ENCODE measurements at regions not wholly inside any gene's neighbourhood (a gene's known extent, or its start where the extent isn't known, plus 50 kb on each side); places are given as distances from the start of the nearest gene placed in this dataset.

GRCh38 chr7:15094989-15095388 is 192.4 kb upstream of the DGKB start:
- no peak for DNase-seq (ENCODE audit: low read depth)
- no peak for TF ChIP-seq CTCF (IDR thresholded peaks at IDR 0.05; ENCODE audit: control insufficient read depth, insufficient read depth, low read depth, low read length, missing control alignments)
- H3K4me3 ChIP-seq (ENCODE audit: control insufficient read depth, low read depth, low read length), result no peak overlapping the region

DNA sequence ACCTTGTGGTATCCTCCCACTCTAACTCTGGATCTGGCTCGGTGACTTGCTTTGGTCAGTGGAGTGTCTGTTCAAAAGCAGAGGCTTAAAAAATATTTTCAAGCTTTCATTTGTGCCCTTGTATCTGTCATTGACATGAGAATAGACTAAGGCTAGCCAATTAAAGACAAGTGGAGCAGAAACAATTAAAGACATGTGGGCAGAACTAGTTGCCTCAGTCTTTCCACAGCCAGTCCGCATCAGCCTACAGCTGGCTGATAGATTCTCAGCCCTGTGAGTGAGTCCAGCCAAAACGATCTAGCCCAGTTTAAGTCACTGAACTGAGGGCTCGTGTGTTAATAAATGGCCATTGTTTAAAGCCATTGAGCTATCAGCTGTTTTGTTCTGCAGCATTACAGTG is 185.2 kb upstream of the DGKB start:
- DNase-seq (ENCODE audit: low read depth), result no peak
- no peak for TF ChIP-seq CTCF (IDR thresholded peaks at IDR 0.05; ENCODE audit: control insufficient read depth, insufficient read depth, low read depth, low read length, missing control alignments)
- no peak overlapping the region for H3K4me3 ChIP-seq (ENCODE audit: control insufficient read depth, low read depth, low read length)

DNA sequence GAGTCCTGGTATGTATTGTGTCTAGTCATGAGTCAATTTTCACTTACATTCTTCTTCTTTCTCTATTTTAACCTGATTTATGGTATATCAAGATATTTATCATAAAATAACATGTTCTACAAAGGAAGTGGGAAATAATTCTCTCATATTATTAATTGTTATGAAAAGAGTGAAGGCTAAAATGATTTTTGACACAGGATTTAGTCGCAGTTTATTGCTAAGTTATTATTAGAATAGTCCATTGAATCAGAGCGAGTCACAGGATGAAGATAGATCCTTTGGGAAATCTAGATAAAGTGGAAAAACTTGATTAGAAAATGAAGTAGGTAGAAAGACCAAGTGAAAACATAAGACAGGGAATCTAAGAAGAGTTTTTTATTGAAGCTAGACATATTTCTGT is 184.3 kb upstream of the DGKB start:
- H3K4me3 ChIP-seq (ENCODE audit: control insufficient read depth, low read depth, low read length), result no peak overlapping the region
- DNase-seq (ENCODE audit: low read depth), result no peak
- no peak for TF ChIP-seq CTCF (IDR thresholded peaks at IDR 0.05; ENCODE audit: control insufficient read depth, insufficient read depth, low read depth, low read length, missing control alignments)

GRCh38 chr7:15086131-15086611 is 183.6 kb upstream of the DGKB start:
- H3K4me3 ChIP-seq (ENCODE audit: control insufficient read depth, low read depth, low read length), result no peak overlapping the region
- peak; percentile 11 for DNase-seq (ENCODE audit: low read depth)
- no peak for TF ChIP-seq CTCF (IDR thresholded peaks at IDR 0.05; ENCODE audit: control insufficient read depth, insufficient read depth, low read depth, low read length, missing control alignments)

DNA sequence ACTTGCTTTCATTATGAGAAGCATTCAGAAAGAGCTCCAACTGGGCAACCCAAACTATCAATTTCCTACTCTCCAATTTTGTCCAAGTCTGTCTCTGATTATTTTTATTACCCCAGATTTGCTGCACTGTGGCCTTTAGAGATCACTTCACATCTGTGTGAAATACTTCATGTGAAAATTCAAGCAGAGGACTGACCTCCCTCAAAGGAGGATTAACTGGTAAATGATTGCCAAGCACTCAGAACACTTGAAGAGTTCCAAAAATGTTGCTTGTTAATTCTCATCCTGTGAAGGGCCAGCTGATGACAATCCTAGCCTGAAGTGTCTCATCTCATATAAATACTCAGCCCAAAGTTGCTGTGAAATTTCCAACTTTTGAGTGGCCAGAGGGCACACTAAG is 182.8 kb upstream of the DGKB start:
- H3K4me3 ChIP-seq (ENCODE audit: control insufficient read depth, low read depth, low read length), result no peak overlapping the region
- peak; percentile 29 for DNase-seq (ENCODE audit: low read depth)
- no peak for TF ChIP-seq CTCF (IDR thresholded peaks at IDR 0.05; ENCODE audit: control insufficient read depth, insufficient read depth, low read depth, low read length, missing control alignments)

- no peak overlapping the region for H3K4me3 ChIP-seq (ENCODE audit: control insufficient read depth, low read depth, low read length)
- no peak for TF ChIP-seq CTCF (IDR thresholded peaks at IDR 0.05; ENCODE audit: control insufficient read depth, insufficient read depth, low read depth, low read length, missing control alignments)
- DNase-seq (ENCODE audit: low read depth), result peak; percentile 24
Measured at GRCh38 chr7:15084368-15084767, 181.8 kb upstream of the DGKB start.

DNA sequence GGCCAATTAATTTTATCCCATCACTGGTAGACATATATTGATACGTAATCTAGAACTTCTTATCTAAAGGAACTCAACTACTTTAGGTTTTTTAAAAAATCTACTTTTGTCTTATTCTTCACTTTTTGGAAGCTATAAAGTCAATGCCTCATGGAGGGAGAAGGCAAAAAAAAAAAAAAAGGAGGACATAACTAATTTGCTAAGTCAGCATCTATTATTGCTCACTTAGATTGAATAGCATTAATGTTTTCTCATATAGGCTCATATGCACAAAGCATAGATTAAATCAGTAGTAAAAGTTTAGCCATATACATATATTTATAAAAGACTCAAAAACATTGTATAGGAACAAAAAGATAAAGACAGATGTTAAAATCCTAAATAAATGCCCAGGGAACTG is 179.3 kb upstream of the DGKB start:
- no peak overlapping the region for H3K4me3 ChIP-seq (ENCODE audit: control insufficient read depth, low read depth, low read length)
- no peak for TF ChIP-seq CTCF (IDR thresholded peaks at IDR 0.05; ENCODE audit: control insufficient read depth, insufficient read depth, low read depth, low read length, missing control alignments)
- DNase-seq (ENCODE audit: low read depth), result no peak

All from AG09309 (cell line).